Stimulated activated CD4-positive, alpha-beta T cell treated with anti-CD3 and anti-CD28 coated beads, Interleukin-1b, Interleukin-23, amount 100 ng/mL, for 24 hours (primary cell): ENCODE measurements at regions not wholly inside any gene's neighbourhood (a gene's known extent, or its start where the extent isn't known, plus 50 kb on each side); places are given as distances from the start of the nearest gene placed in this dataset.
"Not testable (repeated sequence)": the region's sequence is repeated elsewhere in the genome, so short reads cannot be mapped to it uniquely, and the experiment has no call there.

Source experiments
- DNase-seq, 4 experiments: peaks; one replicate each; pipeline ENCODE4 v3.0.0-alpha.2; 2020; ENCODE audit warnings: low read depth in 4 of 4, low spot score in 1 of 4

GRCh38 chr7:68571286-68571685 is 1027.0 kb upstream of the AUTS2 start:
- no peak for DNase-seq

- DNase-seq: no peak
These were observed 1024.8 kb upstream of the AUTS2 start for GRCh38 chr7:68573271-68574005.

- no peak for DNase-seq
These were observed 1021.9 kb upstream of the AUTS2 start for GRCh38 chr7:68576366-68576765.

DNA sequence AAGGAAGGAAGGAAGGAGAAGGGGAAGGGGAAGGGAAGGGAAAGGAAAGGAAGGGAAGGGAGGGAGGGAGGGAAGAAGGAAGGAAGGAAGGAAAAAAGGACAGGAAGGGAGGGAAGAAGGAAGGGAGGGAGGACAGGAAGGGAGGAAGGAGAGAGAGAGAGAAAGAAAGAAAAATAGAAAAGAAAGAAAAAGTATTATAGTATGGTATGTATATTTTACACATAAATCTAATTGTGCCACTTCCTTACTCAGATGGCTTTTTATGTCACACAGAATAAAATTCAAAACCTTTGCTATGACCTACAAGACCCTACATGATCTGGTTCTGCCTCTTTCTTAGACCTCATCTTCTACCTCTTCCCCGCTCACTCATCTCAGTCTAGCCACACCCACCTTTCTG is 1016.9 kb upstream of the AUTS2 start:
- no peak for DNase-seq

GRCh38 chr7:68587599-68587998 is 1010.7 kb upstream of the AUTS2 start:
- no peak for DNase-seq

DNA sequence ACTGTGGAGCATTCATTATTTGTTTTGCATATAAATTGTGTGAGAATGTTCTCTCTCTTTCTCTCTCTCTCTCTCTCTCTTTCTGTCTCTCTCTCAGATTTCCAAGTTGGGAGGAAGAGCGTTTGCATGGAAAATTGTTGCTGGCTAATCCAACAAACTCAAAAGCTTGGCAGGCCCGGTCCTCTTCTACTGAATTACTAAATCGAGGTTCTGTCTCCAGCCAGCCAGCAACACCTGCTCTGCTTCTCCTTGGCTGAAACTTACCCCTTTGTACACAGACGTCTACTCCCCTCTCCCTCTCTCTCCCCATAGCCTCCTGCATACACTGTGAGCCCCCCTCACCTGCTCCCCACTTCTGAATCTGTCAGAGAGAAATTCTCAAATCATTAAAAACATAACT is 996.4 kb upstream of the AUTS2 start:
- no peak for DNase-seq

- DNase-seq: no peak
These were observed 993.7 kb upstream of the AUTS2 start for GRCh38 chr7:68604541-68604940.

DNA sequence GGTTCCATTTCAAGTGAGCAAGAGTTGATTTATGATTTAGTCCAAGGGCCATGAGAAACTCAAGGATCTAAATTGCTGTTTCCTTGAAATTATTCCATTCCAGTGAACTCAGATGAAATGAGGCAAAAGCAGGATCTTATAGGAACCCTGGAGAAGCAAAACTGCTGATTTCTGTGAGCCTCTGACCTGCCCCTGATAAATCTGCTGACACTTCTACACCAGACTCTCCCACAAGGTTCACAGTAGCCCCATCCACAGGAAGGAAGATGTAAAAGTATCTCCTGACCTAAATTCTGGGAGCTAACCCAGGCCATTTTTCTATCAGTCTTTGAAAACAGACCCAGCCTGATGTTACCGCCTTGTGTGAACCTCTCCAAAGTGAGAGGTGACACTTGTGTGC is 987.6 kb upstream of the AUTS2 start:
- no peak for DNase-seq

DNA sequence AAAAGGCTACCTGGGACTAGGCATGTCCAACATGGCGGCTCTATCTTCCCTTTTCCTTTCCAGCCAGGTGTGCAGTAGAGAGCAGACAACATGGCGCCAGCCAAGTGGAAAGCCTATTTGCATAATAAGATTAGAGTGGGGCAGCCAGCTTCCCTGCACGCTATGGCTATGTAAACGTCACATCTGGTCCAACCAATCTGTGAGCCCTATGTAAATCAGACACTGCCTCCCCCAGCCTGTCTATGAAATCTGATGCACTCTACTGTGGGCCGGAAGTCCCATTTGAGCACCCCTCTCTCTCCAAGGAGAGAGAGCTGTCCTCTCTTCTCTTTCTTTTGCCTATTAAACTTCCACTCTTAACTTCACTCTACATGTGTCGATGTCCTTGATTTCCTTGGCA is 984.9 kb upstream of the AUTS2 start:
- no peak for DNase-seq

- no peak for DNase-seq
These were observed 984.4 kb upstream of the AUTS2 start for GRCh38 chr7:68613897-68614296.

- DNase-seq: no peak
These were observed 978.7 kb upstream of the AUTS2 start for GRCh38 chr7:68619526-68619925.

GRCh38 chr7:68622500-68622899 is 975.8 kb upstream of the AUTS2 start:
- DNase-seq: no peak

GRCh38 chr7:68623030-68623429 is 975.2 kb upstream of the AUTS2 start:
- DNase-seq: no peak

GRCh38 chr7:68627247-68627864 is 970.9 kb upstream of the AUTS2 start:
- no peak for DNase-seq

DNA sequence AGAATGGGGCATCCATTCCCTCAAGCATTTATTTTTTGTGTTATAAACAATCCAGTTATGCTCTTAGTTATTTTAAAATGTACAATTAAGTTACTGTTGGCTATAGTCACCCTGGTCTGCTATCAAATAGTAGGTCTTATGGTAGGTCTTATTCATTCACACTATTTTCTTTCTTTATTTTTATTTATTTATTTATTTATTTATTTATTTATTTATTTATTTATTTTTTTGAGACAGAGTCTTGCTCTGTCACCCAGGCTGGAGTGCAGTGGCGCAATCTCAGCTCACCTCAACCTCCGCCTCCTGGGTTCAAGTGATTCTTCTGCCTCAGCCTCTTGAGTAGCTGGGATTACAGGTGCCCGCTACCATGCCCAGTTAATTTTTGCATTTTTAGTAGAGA is 967.4 kb upstream of the AUTS2 start:
- DNase-seq: not testable (repeated sequence)

GRCh38 chr7:68640103-68640502 is 958.2 kb upstream of the AUTS2 start:
- no peak for DNase-seq

- no peak for DNase-seq
These were observed 955.5 kb upstream of the AUTS2 start for GRCh38 chr7:68642727-68643126.

DNA sequence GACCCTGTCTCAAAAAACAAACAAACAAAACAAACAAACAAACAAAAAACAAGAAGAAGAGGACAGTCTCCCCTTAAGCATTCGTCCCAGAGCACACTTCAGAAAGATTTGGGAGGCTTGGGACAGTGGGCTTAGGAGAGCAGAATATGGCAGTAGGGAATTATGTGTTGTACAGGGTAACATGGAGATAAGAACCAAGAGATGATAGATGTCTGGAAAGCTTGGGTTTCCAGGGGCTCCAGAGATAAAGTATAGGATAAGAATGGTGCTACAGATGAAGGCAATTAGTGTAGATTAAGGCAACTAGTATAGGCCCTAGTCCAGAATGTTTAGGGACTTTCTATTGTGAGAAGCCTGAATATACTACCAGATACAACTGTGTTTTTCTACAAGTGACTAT is 934.9 kb upstream of the AUTS2 start:
- no peak for DNase-seq

- DNase-seq: no peak
These were observed 927.2 kb upstream of the AUTS2 start for GRCh38 chr7:68671046-68671445.

DNA sequence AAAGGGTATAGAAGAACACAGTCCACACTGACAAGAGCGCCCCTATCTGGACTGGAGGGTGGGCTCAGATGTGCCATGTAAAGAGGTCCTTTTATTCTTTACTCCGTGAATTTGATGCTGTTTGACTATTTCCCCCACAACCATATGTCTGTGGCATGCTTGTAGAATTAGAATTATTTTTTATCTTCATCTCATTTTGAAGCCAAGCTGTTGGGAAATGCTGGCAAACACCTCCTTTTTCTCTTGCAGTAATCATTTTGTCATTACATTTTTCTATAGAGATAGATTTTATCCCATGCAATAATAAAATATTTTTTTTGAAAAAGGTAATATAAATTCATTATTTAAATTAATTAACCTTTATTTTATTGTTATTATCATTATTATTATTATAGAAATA is 926.6 kb upstream of the AUTS2 start:
- no peak for DNase-seq

DNA sequence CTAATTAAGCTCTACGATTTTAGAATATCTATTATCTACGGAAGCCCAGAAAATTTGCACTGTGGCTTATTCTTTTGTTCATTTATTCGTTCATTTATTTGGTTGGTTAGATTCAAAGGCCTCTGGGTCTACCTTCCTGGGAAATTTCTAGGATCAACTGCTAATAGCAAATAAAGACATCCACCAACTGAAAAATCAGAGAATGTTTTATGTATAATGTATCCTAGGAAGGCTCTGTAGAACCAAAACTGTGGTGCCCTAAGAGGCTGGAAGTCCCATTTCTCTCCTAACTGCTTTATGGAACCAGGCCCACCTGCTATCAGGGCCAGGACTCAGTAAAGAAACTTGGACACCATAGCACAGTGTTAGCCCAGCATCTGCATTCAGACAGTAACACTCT is 923.4 kb upstream of the AUTS2 start:
- DNase-seq: no peak

DNA sequence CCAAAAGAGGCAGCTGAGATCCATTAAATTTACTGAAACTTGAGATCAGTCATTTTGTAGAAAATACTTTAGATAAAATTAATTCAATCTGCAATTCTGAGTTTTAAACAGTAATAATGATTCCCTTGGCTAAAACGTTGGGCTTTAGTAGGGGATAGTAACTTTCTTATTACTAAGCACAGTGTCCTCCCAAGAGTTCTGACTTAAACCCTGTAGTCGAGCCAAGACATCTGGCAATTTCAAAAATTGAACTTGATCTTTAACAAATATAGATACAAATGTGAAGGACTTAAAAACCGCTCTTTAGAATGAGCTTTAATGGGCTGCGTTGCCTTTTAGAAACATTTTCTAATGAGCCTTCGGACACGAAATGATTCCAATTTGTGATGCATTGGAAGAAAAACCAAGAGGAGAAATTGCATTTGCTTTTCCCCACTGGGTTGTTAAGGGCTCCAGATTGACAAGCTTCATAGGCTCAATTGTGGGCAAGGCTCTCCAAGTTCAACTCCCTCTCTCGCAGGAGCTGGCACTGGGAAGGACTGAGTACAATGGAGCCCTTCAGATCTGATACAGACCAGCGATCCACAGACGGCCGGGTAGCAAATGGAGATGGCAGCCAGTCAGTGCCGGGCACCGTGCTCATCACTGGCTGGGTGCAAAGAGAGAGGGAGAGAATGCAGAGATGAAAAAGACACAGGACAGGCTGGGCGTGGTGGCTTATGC is 921.3 kb upstream of the AUTS2 start:
- DNase-seq: no peak
